ACC112 (cell line): ENCODE measurements at regions not wholly inside any gene's neighbourhood (a gene's known extent, or its start where the extent isn't known, plus 50 kb on each side); places are given as distances from the start of the nearest gene placed in this dataset.
A peak's percentile ranks its signal among the peaks of the same experiment; 100 is the strongest.
"Not testable (repeated sequence)": the region's sequence is repeated elsewhere in the genome, so short reads cannot be mapped to it uniquely, and the experiment has no call there.

ENCODE experiments used
- H2AFZ ChIP-seq: fragments of 200-600 bp; sonication (generic); one replicate; pipeline ENCODE4 v1.6.0; 2017; ENCODE audit warnings: antibody characterized with exemption, low read length; ENCODE audit not compliant: unreplicated experiment
- H3K27ac ChIP-seq: fragments of 200-600 bp; sonication (generic); 2 replicates; pipeline ENCODE4 v1.5.1; 2014; ENCODE audit warnings: low read depth, mild to moderate bottlenecking, antibody characterized with exemption, low read length, moderate library complexity
- H3K27me3 ChIP-seq: fragments of 200-600 bp; sonication (generic); 2 replicates; pipeline ENCODE4 v1.6.1; 2014; ENCODE audit warnings: mild to moderate bottlenecking, antibody characterized with exemption, low read length, moderate library complexity, mixed read lengths; ENCODE audit not compliant: insufficient read depth
- H3K36me3 ChIP-seq: fragments of 200-600 bp; sonication (generic); 2 replicates; pipeline ENCODE4 v1.6.1; 2016; ENCODE audit warnings: mild to moderate bottlenecking, antibody characterized with exemption, low read length, moderate library complexity, mixed read lengths; ENCODE audit not compliant: insufficient read depth
- H3K4me1 ChIP-seq: fragments of 200-600 bp; sonication (generic); one replicate; pipeline ENCODE4 v1.6.1; 2016; ENCODE audit warnings: low read length, mixed read lengths; ENCODE audit not compliant: insufficient read depth, unreplicated experiment, control insufficient read depth
- H3K4me3 ChIP-seq: fragments of 200-600 bp; sonication (generic); 2 replicates; pipeline ENCODE4 v1.5.1; 2014; ENCODE audit warnings: mild to moderate bottlenecking, low read depth, low read length
- H3K79me2 ChIP-seq: fragments of 200-600 bp; sonication (generic); one replicate; pipeline ENCODE4 v1.6.0; 2016; ENCODE audit warnings: low read length; ENCODE audit not compliant: control insufficient read depth, unreplicated experiment, insufficient read depth

DNA sequence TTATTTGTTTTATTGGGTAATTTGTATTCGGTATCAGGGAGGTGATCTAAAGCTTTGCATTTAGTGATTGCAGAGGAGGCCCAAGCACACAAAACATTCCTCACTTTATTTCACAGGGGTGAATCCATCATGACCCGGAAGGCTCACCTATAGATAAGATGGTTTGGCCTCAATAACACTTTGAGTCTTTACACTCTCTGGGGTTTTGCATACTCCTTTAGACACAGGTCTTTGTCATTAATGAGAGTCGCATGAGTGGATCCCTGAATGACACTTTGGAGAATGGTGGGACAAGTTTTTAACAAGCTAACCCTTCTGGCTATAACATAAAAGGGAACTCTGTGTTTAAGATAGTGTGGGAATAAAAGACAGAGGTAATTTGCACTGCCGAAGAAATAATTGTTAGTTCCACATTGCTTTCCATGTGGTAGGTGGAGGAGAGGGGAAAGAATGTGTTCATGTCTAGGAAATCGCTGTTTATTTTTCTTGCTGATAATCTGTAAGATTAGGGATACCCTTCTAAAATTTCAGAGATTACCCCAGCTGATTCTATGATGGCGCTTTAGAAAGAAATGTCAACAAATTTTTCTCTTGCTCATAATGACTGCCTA, 455.8 kb downstream of the TFEC start:
- Histone ChIP-seq H2AFZ (no peak overlapping the region), H3K79me2 (no peaks in the 10 kb centered on the region), H3K4me3 (no peak overlapping the region), H3K4me1 (no peaks in the 10 kb centered on the region), H3K27ac (no peak overlapping the region), H3K27me3 (no peaks in the 10 kb centered on the region), H3K36me3 (no peaks in the 10 kb centered on the region)

DNA sequence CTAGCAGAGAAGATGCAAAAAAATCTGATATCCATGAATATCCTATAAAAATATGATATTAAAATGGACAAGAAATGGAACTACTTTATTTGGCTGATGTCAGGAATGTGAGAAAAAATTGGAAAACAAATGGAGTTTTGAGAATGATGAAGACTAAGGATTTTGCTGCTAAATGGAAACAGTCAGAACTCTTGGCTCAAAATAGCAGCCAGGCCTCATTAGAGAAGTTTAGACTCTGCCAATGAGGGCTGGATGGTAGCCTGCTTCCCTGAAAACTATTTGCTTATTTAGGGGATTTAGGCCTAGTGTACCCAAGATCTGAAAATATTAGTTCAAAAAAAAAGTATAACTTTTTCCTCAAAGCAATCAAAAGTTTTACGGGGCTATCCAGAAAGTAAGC, 458.5 kb downstream of the TFEC start:
- H3K27me3 ChIP-seq, result no peaks in the 10 kb centered on the region
- H3K4me3 ChIP-seq, result no peak overlapping the region
- no peaks in the 10 kb centered on the region for H3K4me1 ChIP-seq
- no peak overlapping the region for H3K27ac ChIP-seq
- no peaks in the 10 kb centered on the region for H3K36me3 ChIP-seq
- H2AFZ ChIP-seq, result no peak overlapping the region
- H3K79me2 ChIP-seq, result no peaks in the 10 kb centered on the region

DNA sequence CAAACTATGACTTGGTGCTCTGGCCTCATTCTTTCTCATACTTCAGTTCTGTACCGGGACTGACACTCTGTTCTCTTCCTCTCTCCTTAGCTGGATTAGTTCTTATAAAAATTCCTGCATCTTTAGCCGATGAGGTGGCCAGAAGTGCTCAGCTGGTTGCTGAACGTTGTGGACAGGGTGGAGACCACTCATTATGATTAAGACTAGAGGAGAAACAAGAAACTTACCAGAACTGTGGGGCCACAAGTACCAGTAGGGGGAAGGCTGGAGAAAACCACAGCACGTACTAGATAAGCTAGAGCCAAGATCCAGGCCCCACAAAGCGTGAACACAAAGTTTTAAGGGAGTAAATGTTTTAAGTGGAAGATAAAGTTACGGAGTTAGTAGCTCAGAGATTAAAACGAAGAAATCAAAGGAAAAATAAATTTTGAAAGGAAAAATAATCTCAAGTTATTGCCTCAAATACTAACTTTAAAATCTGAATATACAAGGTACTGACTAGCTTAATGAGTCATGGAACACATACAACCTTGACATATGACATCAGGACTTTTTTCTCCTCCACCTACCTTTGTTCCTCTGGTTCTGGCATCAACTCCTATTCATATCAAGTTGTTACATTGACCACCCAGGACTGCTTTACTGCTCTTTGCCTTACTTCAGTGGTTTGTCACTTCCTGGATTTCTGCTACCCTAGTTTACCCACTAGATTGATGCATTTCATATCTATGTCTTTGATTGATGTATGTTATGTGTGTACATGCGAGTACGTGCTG, 469.0 kb downstream of the TFEC start:
- Histone ChIP-seq H2AFZ (peak overlapping the region; percentile 77), H3K4me3 (no peak overlapping the region), H3K27me3 (no peaks in the 10 kb centered on the region), H3K4me1 (peaks cover 24% of the 10 kb centered on the region), H3K79me2 (no peaks in the 10 kb centered on the region), H3K36me3 (no peaks in the 10 kb centered on the region), H3K27ac (peak overlapping the region; percentile 42)

DNA sequence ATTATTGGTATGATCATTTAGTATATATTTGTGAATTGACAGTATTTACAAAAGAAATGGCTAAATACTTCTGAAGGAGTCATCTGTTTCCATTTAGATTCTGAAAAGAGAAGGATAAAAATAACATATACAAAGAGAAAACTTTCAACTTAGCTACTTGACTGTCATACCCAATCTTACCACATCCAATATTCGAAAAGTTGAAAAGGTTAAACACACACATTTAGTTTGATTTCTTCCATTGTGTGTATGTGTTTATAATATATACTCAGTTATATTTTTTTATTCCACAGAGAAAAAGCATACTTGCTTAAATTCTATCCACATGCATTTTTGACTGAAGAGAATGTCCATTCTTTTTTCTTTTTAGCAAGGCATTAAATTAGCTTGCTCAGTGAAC, 470.7 kb downstream of the TFEC start:
- no peak overlapping the region for H3K4me3 ChIP-seq
- no peaks in the 10 kb centered on the region for H3K36me3 ChIP-seq
- no peaks in the 10 kb centered on the region for H3K79me2 ChIP-seq
- no peaks in the 10 kb centered on the region for H3K27me3 ChIP-seq
- H3K4me1 ChIP-seq, result peaks cover 24% of the 10 kb centered on the region
- no peak overlapping the region for H2AFZ ChIP-seq
- no peak overlapping the region for H3K27ac ChIP-seq

DNA sequence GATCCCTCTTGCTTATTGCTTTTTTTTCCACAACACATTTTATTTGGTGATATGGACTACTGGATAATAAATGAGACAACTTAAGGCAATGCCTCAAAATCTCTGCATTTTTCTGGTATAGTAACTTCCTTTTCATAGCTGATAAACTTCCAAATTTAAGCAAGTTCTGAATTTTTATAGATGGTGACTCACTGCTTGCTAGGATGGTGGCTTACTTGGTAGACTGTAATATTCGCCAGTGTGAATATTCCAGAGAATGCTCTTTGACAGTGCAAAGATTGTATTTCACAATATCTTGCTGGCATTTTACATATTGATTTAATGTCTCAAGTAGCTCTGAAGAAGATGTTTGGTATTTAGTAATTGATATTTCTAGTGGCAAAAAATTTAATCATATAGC, 472.4 kb downstream of the TFEC start:
- H3K4me3 ChIP-seq, result no peak overlapping the region
- no peaks in the 10 kb centered on the region for H3K79me2 ChIP-seq
- peak overlapping the region; percentile 27; the same call in 1 of the 2 replicates for H3K27ac ChIP-seq
- H2AFZ ChIP-seq, result no peak overlapping the region
- peaks cover 24% of the 10 kb centered on the region for H3K4me1 ChIP-seq
- H3K27me3 ChIP-seq, result no peaks in the 10 kb centered on the region
- no peaks in the 10 kb centered on the region for H3K36me3 ChIP-seq

DNA sequence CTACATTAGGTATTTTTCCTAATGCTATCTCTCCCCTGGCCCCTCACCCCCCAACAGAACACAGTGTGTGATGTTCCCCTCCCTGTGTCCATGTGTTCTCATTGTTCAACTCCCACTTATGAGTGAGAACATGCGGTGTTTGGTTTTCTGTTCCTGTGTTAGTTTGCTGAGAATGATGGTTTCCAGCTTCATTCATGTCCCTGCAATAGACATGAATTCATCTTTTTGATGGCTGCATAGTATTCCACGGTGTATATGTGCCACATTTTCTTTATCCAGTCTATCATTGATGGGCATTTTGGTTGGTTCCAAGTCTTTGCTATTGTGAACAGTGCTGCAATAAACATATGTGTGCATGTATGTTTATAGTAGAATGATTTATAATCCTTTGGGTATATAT, 473.3 kb downstream of the TFEC start:
- H3K27ac ChIP-seq, H3K36me3 ChIP-seq, H3K79me2 ChIP-seq, H3K27me3 ChIP-seq, H2AFZ ChIP-seq, H3K4me3 ChIP-seq: not testable (repeated sequence)
- peaks cover 24% of the 10 kb centered on the region for H3K4me1 ChIP-seq

DNA sequence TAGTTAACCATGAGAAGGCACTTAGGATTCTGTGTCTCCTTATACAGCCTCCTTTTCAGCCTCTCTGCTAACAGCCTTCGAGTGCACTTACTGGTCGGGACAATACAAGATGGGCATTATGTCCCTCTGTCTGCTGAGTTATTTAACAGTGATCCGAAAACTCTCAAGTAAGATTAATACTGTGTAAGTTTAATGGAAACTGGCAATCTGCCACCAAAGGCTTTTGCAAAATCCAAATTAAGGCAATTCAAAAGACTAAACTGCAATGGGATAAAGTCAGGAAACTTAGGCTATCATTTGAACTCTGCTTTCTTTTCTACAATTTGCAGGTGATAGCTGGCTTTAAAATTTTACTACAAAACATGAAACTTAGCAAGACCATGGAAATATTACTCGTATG, 477.8 kb downstream of the TFEC start:
- no peak overlapping the region for H3K27ac ChIP-seq
- no peaks in the 10 kb centered on the region for H3K27me3 ChIP-seq
- H3K79me2 ChIP-seq, result no peaks in the 10 kb centered on the region
- no peaks in the 10 kb centered on the region for H3K36me3 ChIP-seq
- peaks cover 1% of the 10 kb centered on the region for H3K4me1 ChIP-seq
- H2AFZ ChIP-seq, result no peak overlapping the region
- no peak overlapping the region for H3K4me3 ChIP-seq

DNA sequence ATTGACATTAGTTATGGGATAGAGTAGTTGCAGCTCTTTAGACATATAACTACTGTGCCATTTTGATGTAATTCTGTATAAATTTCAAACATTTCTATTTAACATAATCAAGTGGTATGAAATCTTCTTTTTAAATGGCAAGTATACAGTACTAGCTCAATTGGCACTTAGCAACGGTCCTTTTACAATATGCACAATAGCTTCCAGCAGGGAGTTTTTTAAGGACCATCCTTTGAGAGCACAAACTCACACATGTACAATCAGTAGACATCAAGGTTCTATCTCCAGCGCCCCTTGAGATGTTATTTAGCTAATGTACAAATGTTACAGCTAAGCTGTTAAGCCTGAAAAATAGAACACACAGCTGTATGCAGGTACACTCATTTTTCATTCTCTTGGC, 480.7 kb downstream of the TFEC start:
- Histone ChIP-seq H3K27me3 (no peaks in the 10 kb centered on the region), H3K27ac (no peak overlapping the region), H2AFZ (no peak overlapping the region), H3K36me3 (no peaks in the 10 kb centered on the region), H3K79me2 (no peaks in the 10 kb centered on the region), H3K4me3 (no peak overlapping the region), H3K4me1 (peaks cover 14% of the 10 kb centered on the region)

DNA sequence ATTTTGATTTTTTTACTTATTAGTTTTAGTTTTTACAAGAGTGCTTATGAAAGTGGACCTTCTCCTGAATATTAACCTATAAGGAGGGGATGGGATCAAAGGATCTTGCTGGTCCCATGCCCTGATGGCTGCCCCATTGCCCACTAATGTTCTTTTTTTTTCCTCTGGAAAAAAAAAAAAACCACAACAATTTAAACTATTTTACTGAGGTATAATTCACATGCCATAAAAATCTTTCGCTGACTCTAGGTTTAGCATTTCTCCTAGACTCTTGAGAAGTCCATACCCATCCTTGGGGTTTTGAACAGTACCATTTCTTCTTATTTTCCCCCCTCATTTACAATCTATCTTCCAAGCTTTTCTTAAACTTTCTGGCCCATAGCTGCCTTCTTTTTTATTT, 481.8 kb downstream of the TFEC start:
- Histone ChIP-seq H3K79me2 (no peaks in the 10 kb centered on the region), H3K4me1 (peaks cover 14% of the 10 kb centered on the region), H3K27me3 (no peaks in the 10 kb centered on the region), H2AFZ (no peak overlapping the region), H3K4me3 (no peak overlapping the region), H3K27ac (no peak overlapping the region), H3K36me3 (no peaks in the 10 kb centered on the region)

DNA sequence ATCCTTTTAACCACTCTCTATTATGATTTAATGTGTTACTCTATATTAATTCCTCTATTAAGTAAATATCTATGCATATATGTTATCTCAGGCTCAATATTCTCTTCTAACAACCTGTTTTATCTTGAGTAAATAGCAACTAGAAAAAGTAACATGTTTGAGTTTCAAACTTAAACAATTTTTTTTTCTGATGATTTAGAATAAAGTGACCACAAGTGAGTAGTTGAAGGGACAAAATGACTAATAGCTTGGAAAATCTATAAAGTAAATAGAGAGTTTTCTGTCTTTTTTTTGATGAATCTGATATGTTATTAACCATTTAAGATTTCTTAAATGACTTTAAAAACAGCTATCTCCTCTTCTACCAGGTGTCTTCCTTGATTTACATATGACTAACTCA, 483.8 kb downstream of the TFEC start:
- H3K36me3 ChIP-seq, result no peaks in the 10 kb centered on the region
- H3K4me3 ChIP-seq, result no peak overlapping the region
- peaks cover 14% of the 10 kb centered on the region for H3K4me1 ChIP-seq
- no peaks in the 10 kb centered on the region for H3K79me2 ChIP-seq
- no peak overlapping the region for H3K27ac ChIP-seq
- no peaks in the 10 kb centered on the region for H3K27me3 ChIP-seq
- H2AFZ ChIP-seq, result no peak overlapping the region

DNA sequence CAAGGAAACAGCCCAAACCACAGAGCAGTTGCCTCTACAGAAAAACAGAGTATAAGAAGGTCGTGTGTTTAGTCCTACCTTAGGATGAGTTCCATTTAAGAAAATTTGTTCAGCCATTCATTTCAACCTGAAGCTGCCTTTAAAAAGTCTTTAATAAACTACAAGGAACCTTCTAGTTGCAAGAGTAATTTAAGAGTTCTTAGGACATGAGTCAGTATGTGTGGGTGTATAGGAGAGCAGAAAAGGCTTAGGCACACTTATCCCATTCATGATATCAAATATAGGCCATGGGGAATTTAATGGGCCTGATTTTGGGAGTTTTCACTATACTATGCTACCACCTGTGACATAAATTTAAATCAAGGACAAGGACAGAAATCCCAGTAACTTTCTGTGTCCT, 496.8 kb downstream of the TFEC start:
- peaks cover 17% of the 10 kb centered on the region for H3K4me1 ChIP-seq
- H3K79me2 ChIP-seq, result no peaks in the 10 kb centered on the region
- H3K4me3 ChIP-seq, result peak overlapping the region; percentile 51
- no peaks in the 10 kb centered on the region for H3K27me3 ChIP-seq
- peak overlapping the region; percentile 4 for H2AFZ ChIP-seq
- no peak overlapping the region; the same call in 1 of the 2 replicates for H3K27ac ChIP-seq
- no peaks in the 10 kb centered on the region for H3K36me3 ChIP-seq
